Left lung (tissue), 4 donors: ENCODE measurements at regions not wholly inside any gene's neighbourhood (a gene's known extent, or its start where the extent isn't known, plus 50 kb on each side); places are given as distances from the start of the nearest gene placed in this dataset.

Experiments
- ATAC-seq: fragments of 200-7000 bp; cut with Tn5 transposase; one replicate; pipeline ENCODE4 v1.9.1; 2020; ENCODE audit warnings: moderate library complexity
- DNase-seq, 4 donors: peaks; one replicate each; pipeline ENCODE4 v3.0.0-alpha.2; 2013 to 2020
- H3K27ac ChIP-seq, 2 donors: fragments of 200-600 bp; sonication (generic) in 1 of 2; one replicate each; pipeline versions ENCODE4 v1.5.0 to v1.8.0; 2020 to 2021
- H3K27me3 ChIP-seq, 2 donors: fragments of 200-600 bp; sonication (generic) in 1 of 2; one replicate each; pipeline versions ENCODE4 v1.5.0 to v1.8.0; 2020 to 2021
- H3K36me3 ChIP-seq, 2 donors: fragments of 200-600 bp; sonication (generic) in 1 of 2; one replicate each; pipeline versions ENCODE4 v1.5.0 to v1.8.0; 2020 to 2021
- H3K4me1 ChIP-seq, 2 donors: fragments of 200-600 bp; one replicate each; pipeline ENCODE4 v1.8.0; 2021
- H3K4me3 ChIP-seq, 2 donors: fragments of 200-600 bp; sonication (generic) in 1 of 2; one replicate each; pipeline versions ENCODE4 v1.5.0 to v1.8.0; 2020 to 2021; ENCODE audit warnings: mild to moderate bottlenecking in 1 of 2
- H3K9me3 ChIP-seq, 2 donors: fragments of 200-600 bp; sonication (generic) in 1 of 2; one replicate each; pipeline versions ENCODE4 v1.5.0 to v1.8.0; 2020 to 2021
- intact Hi-C, 2 donors: fragments of 100-400 bp; cut with DNase I; formaldehyde crosslinking; loops; one replicate each; pipeline versions ENCODE4 v1.11.2 to v1.14.2; 2022
- TF ChIP-seq, protein P1 (sequence below), 2 donors: fragments of 200-600 bp; sonication (generic) in 1 of 2; IDR thresholded peaks; one replicate each; pipeline versions ENCODE4 v1.5.0 to v1.8.0; 2021; ENCODE audit warnings: antibody characterized with exemption in 2 of 2
- donor health status: DM: no; HTN: yes; CAD: no.
- donor health status: DM: no; HTN: no; CAD: no.

GRCh38 chr7:34331102-34331501 lies 326.9 kb upstream of the NPSR1 start:
- no peaks in the 10 kb centered on the region for H3K9me3 ChIP-seq
- no peaks in the 10 kb centered on the region for H3K4me1 ChIP-seq
- TF ChIP-seq, protein P1, sequence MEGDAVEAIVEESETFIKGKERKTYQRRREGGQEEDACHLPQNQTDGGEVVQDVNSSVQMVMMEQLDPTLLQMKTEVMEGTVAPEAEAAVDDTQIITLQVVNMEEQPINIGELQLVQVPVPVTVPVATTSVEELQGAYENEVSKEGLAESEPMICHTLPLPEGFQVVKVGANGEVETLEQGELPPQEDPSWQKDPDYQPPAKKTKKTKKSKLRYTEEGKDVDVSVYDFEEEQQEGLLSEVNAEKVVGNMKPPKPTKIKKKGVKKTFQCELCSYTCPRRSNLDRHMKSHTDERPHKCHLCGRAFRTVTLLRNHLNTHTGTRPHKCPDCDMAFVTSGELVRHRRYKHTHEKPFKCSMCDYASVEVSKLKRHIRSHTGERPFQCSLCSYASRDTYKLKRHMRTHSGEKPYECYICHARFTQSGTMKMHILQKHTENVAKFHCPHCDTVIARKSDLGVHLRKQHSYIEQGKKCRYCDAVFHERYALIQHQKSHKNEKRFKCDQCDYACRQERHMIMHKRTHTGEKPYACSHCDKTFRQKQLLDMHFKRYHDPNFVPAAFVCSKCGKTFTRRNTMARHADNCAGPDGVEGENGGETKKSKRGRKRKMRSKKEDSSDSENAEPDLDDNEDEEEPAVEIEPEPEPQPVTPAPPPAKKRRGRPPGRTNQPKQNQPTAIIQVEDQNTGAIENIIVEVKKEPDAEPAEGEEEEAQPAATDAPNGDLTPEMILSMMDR (IDR thresholded peaks at IDR 0.05): no peak
- no peaks in the 10 kb centered on the region for H3K36me3 ChIP-seq
- H3K27me3 ChIP-seq: no peaks in the 10 kb centered on the region
- DNase-seq (no peak), ATAC-seq (no peak)
- H3K4me3 ChIP-seq: no peak overlapping the region
- intact Hi-C loops: no loop called here
- H3K27ac ChIP-seq: no peak overlapping the region

DNA sequence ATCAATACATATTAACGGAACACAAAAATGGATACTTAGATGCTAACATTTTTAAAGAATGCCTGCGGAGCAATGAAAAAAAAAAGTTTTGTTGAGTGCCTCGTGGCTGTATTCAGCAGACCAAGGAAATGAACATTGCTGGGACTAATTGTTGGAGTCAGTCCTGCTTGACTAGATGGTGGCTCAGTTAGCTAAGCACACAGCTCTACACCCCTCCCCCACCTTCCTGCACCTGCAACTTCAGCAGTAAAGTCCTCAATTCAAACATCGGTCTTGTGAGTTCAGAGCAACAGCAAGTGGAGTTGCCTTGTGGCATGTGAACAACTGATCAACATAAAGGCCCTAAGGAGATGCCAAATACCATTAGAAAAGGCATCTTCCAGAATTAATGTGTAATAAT lies 326.0 kb upstream of the NPSR1 start:
- Histone ChIP-seq H3K4me3 (no peak overlapping the region), H3K4me1 (no peaks in the 10 kb centered on the region), H3K9me3 (no peaks in the 10 kb centered on the region), H3K27ac (no peak overlapping the region), H3K36me3 (no peaks in the 10 kb centered on the region), H3K27me3 (no peaks in the 10 kb centered on the region)
- TF ChIP-seq, protein P1 (IDR thresholded peaks at IDR 0.05): no peak
- intact Hi-C loops: no loop called here
- DNase-seq (no peak), ATAC-seq (no peak)

DNA sequence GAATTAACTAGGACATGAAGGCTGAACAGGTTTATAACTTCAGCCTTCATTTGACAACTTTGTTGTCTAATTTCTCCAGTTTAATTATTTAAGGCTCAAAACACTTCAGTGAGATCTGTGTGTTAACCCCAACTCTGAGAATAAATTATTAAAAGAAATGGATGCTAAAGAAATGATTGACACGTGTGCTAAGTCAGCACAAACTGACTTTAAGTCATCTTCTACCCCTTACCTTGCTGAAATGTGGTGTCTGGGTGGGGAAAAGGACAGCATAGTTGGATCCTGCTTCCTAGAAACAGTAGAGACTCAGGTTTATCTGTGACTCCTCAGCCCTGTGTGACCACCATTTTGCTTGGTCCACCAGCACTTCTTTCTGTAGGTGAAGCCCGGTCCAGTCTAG lies 324.8 kb upstream of the NPSR1 start:
- peaks cover 0 to 6% of the 10 kb centered on the region in 2 donors for H3K9me3 ChIP-seq
- H3K27ac ChIP-seq: no peak overlapping the region
- intact Hi-C loops: no loop called here
- H3K27me3 ChIP-seq: no peaks in the 10 kb centered on the region
- DNase-seq (no peak), ATAC-seq (no peak)
- H3K36me3 ChIP-seq: no peaks in the 10 kb centered on the region
- H3K4me1 ChIP-seq: no peaks in the 10 kb centered on the region
- H3K4me3 ChIP-seq: no peak overlapping the region
- TF ChIP-seq, protein P1 (IDR thresholded peaks at IDR 0.05): no peak

DNA sequence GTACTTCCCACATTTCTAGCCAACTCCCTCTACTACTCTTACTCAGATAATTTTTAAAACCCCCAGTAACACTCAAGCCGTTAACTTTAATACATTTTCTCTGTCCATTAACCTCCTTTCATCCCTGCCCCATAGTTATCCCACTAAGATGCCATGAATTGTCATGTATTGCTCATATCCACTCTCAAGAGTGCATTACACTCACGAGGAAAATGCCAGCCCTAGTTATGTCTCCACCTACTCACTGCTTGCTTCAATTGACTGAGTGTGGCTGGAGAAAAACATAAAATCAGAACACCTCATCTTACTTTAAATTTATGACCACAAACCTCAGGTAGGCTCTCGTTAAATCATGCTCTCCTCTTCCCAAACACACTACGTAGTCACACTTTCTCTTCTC lies 324.1 kb upstream of the NPSR1 start:
- no peaks in the 10 kb centered on the region for H3K4me1 ChIP-seq
- no peaks in the 10 kb centered on the region for H3K36me3 ChIP-seq
- no peak overlapping the region for H3K4me3 ChIP-seq
- DNase-seq (no peak), ATAC-seq (no peak)
- no peaks in the 10 kb centered on the region for H3K27me3 ChIP-seq
- H3K9me3 ChIP-seq: peaks cover 0 to 10% of the 10 kb centered on the region in 2 donors
- no peak overlapping the region for H3K27ac ChIP-seq
- intact Hi-C loops: no loop called here
- TF ChIP-seq, protein P1 (IDR thresholded peaks at IDR 0.05): no peak

DNA sequence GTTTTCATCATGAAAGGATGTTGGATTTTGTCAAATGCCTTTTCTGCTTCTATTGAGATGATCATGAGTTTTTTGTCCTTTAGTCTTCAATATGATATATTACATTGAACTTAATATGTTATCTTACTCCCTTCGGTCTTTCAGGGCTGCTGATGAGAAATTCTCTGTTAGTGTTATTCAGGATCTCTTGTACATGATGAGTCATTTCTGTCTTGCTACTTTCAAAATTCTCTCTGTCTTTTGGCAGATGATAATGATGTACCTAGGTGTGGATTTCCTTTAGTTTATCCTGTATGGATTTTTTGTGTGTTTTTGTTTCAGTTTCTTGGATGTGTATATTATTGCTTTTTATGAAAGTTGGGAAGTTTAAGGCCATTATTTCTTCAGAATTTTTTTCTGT lies 320.9 kb upstream of the NPSR1 start:
- Histone ChIP-seq H3K27me3 (no peaks in the 10 kb centered on the region), H3K27ac (no peak overlapping the region)
- no peak for ATAC-seq

More for the DNA sequence above, 320.9 kb upstream of the NPSR1 start:
- DNase-seq: no peak
- no peaks in the 10 kb centered on the region for H3K36me3 ChIP-seq
- H3K4me3 ChIP-seq: no peak overlapping the region
- no peaks in the 10 kb centered on the region for H3K4me1 ChIP-seq
- intact Hi-C loops: no loop called here
- H3K9me3 ChIP-seq: peaks cover 0 to 15% of the 10 kb centered on the region in 2 donors
- TF ChIP-seq, protein P1 (IDR thresholded peaks at IDR 0.05): no peak
